HepG2 (cell line): ENCODE measurements at regions not wholly inside any gene's neighbourhood (a gene's known extent, or its start where the extent isn't known, plus 50 kb on each side); places are given as distances from the start of the nearest gene placed in this dataset.

Source experiments
- ATF2 ChIP-seq: sonication (generic); formaldehyde crosslinking; IDR thresholded peaks from 2 replicates; pipeline ENCODE4 v1.4.0; 2020; ENCODE audit warnings: missing genetic modification reagents
- DDIT3 ChIP-seq: sonication (generic); formaldehyde crosslinking; IDR thresholded peaks from 2 replicates; pipeline ENCODE4 v1.4.0; 2020; ENCODE audit warnings: mild to moderate bottlenecking, missing genetic modification reagents
- E2F1 ChIP-seq: sonication (generic); formaldehyde crosslinking; IDR thresholded peaks from 2 replicates; pipeline ENCODE4 v1.5.0; 2020; ENCODE audit warnings: missing genetic modification reagents
- FOXP4 ChIP-seq: sonication (generic); formaldehyde crosslinking; IDR thresholded peaks from 2 replicates; pipeline ENCODE4 v1.4.0; 2020; ENCODE audit warnings: missing genetic modification reagents
- HBP1 ChIP-seq: IDR thresholded peaks from 2 replicates; pipeline ENCODE4 v1.6.1; 2016; ENCODE audit warnings: low read depth, control low read depth
- HNF4G ChIP-seq, 2 experiments: sonication (generic) in 1 of 2; formaldehyde crosslinking in 1 of 2; IDR thresholded peaks; 2 replicates each; pipeline versions ENCODE4 v1.4.0 to v1.6.1; 2011 to 2020; ENCODE audit warnings: borderline replicate concordance in 2 of 2, low read depth in 2 of 2, mild to moderate bottlenecking in 2 of 2, low read length in 1 of 2, missing genetic modification reagents in 1 of 2, moderate library complexity in 1 of 2
- ISL2 ChIP-seq: sonication (generic); formaldehyde crosslinking; IDR thresholded peaks from 2 replicates; pipeline ENCODE4 v1.5.0; 2020; ENCODE audit warnings: missing genetic modification reagents
- MEF2D ChIP-seq: sonication (generic); formaldehyde crosslinking; IDR thresholded peaks from 2 replicates; pipeline ENCODE4 v1.5.1; 2020; ENCODE audit warnings: mild to moderate bottlenecking, missing genetic modification reagents
- RERE ChIP-seq: IDR thresholded peaks from 2 replicates; pipeline ENCODE4 v1.6.1; 2016; ENCODE audit warnings: low read depth, missing genetic modification reagents, missing compliant biosample characterization
- SKI ChIP-seq: fragments of 450-650 bp; IDR thresholded peaks from one replicate; pipeline ENCODE4 v1.6.1; 2018; ENCODE audit warnings: mild to moderate bottlenecking; ENCODE audit not compliant: partially characterized antibody
- SOX5 ChIP-seq: IDR thresholded peaks from 2 replicates; pipeline ENCODE4 v1.6.1; 2016; ENCODE audit warnings: borderline replicate concordance
- SPEN ChIP-seq: sonication (generic); formaldehyde crosslinking; IDR thresholded peaks from 2 replicates; pipeline ENCODE4 v1.5.1; 2020; ENCODE audit warnings: low read depth, mild to moderate bottlenecking, missing genetic modification reagents
- STAG1 ChIP-seq: sonication (generic); formaldehyde crosslinking; IDR thresholded peaks from 2 replicates; pipeline ENCODE4 v1.4.0; 2020; ENCODE audit warnings: missing genetic modification reagents
- TARDBP ChIP-seq: sonication (generic); formaldehyde crosslinking; IDR thresholded peaks from 2 replicates; pipeline ENCODE4 v1.8.0; 2022; ENCODE audit warnings: mild to moderate bottlenecking, missing genetic modification reagents
- ZNF138 ChIP-seq: sonication (generic); formaldehyde crosslinking; IDR thresholded peaks from 2 replicates; pipeline ENCODE4 v1.5.0; 2020; ENCODE audit warnings: mild to moderate bottlenecking, low read depth, missing genetic modification reagents
- ZSCAN21 ChIP-seq: sonication (generic); formaldehyde crosslinking; IDR thresholded peaks from 2 replicates; pipeline ENCODE4 v1.8.0; 2022; ENCODE audit warnings: mild to moderate bottlenecking, missing genetic modification reagents, moderate library complexity, borderline replicate concordance

GRCh38 chr15:53843869-53844569 is 84.6 kb upstream of the WDR72 start (continued):
- peak; percentile 84; the same call in 1 of the 2 replicates for TF ChIP-seq ATF2 (CRISPR knock-in tag)
- peak; percentile 85; the same call in 1 of the 2 replicates for TF ChIP-seq SOX5
- 0 out of 2 replicates have a peak, but pooled peaks have one; percentile 29 for TF ChIP-seq HBP1 (CRISPR knock-in tag)
- no peak for TF ChIP-seq E2F1 (CRISPR knock-in tag)
- TF ChIP-seq MEF2D (CRISPR knock-in tag) = no peak
- peak; percentile 20 for TF ChIP-seq SKI
- TF ChIP-seq STAG1 (CRISPR knock-in tag) = peak; percentile 23; the same call in 1 of the 2 replicates
- TF ChIP-seq ZSCAN21 (CRISPR knock-in tag) = peak; percentile 49; the same call in 1 of the 2 replicates
- TF ChIP-seq ZNF138 (CRISPR knock-in tag) = 0 out of 2 replicates have a peak, but pooled peaks have one; percentile 12
- 0 out of 2 replicates have a peak, but pooled peaks have one; percentile 30 for TF ChIP-seq TARDBP (CRISPR knock-in tag)
- peak; percentile 32; the same call in 1 of the 2 replicates for TF ChIP-seq DDIT3 (CRISPR knock-in tag)
- TF ChIP-seq FOXP4 (CRISPR knock-in tag) = peak; percentile 97
- no peak for TF ChIP-seq SPEN (CRISPR knock-in tag)
- TF ChIP-seq HNF4G (IDR thresholded peaks at IDR 0.05; ENCODE audit: borderline replicate concordance, low read depth, low read length) = peak; percentile 48; the same call in 1 of the 2 replicates
- no peak for TF ChIP-seq HNF4G (CRISPR knock-in tag; IDR thresholded peaks at IDR 0.05; ENCODE audit: borderline replicate concordance, low read depth)
- TF ChIP-seq ISL2 = peak; percentile 87
- peak; percentile 33; the same call in 1 of the 2 replicates for TF ChIP-seq RERE (CRISPR knock-in tag)
